SK-MEL-5 (cell line): ENCODE measurements at regions not wholly inside any gene's neighbourhood (a gene's known extent, or its start where the extent isn't known, plus 50 kb on each side); places are given as distances from the start of the nearest gene placed in this dataset.

Source experiments
- DNase-seq: peaks from one replicate; pipeline ENCODE4 v3.0.0-alpha.2; 2016; ENCODE audit warnings: low read depth, low spot score
- in situ Hi-C: cut with HindIII; loops from 2 replicates; pipeline ENCODE4 v1.10.0; 2016; ENCODE audit warnings: low sequenced_read_pairs, high pct_unique_total_duplicates, low pct_unique_long_range_greater_than_20kb

DNA sequence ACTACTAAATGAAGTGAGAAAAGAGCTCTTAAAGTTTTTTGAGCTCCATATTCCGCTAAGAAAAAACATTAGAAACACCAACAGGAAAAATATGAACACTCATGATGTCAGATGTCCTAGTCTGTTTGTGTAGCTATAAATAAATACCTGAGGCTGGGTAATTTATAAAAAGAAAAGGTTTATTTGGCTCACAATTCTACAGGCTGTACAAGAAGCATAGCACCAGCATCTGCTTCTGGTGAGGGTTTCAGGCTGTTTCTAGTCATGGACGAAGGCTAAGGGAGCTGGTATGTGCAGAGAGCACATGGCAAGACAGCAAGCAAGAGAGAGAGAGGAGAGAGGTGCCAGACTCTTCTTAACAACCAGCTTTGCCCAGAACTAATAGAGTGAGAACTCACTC, 186.2 kb downstream of the PLK2 start:
- in situ Hi-C loops = no loop called here
- no peak for DNase-seq

GRCh38 chr5:58268268-58268667, 191.6 kb downstream of the PLK2 start:
- no peak for DNase-seq
- in situ Hi-C loops = no loop called here

GRCh38 chr5:58266402-58266801, 193.5 kb downstream of the PLK2 start:
- in situ Hi-C loops = no loop called here
- no peak for DNase-seq

DNA sequence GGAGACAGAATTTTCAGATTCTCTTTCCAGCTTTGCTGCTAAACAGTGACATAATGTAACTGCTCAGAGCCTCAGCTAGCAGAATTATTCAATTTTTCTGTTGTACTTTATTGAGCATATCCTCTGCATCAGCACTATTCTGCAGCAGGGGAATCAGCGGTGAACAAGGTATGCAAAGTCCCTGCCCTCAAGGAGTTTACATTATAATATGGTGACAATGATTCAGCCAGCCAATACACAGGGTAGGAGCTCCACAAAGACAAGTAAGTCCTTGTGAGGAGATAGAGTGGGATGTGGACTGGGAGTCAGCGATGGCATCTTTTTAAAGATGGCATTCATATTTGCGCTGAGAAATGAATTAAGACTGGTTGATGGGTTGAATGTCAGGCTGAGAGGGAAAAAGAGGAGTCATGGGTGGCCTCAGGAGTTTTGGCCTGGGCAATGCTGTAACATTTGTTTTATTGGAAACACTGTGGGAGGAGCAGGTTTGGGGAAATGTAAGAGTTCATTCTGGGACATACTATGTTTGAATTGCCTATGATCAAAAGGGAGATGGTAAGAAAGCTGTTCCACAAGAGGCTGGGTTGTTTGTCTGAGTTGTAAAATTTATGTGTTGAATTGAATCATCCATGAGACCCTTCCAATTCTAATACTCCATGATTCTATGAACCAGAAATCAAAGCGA, 194.5 kb downstream of the PLK2 start:
- in situ Hi-C loops = no loop called here
- no peak for DNase-seq

GRCh38 chr5:58264276-58264675, 195.6 kb downstream of the PLK2 start:
- in situ Hi-C loops = no loop called here
- DNase-seq = no peak

- DNase-seq = no peak
- in situ Hi-C loops = no loop called here
Observed at GRCh38 chr5:58263296-58263695, 196.6 kb downstream of the PLK2 start.

DNA sequence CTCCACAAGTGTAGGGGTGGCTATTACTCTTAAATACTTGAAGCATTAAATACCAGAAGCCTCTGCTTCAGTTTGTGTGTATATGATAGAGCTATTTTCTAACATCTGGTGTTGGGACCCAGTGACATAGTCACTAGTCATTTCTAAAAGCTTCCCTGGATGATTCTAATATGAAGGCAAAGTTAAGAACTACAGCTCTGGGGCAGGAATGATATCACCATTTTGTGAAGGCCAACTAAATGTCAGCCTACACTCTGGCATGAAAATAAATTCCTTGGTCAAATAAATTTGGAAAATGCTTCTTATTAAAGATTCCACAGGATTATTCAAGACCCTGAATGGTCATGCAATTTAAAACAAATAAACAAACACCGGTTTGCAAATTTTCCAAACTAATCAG, 197.7 kb downstream of the PLK2 start:
- in situ Hi-C loops = no loop called here

GRCh38 chr5:58261605-58262004, 198.3 kb downstream of the PLK2 start:
- in situ Hi-C loops = no loop called here
- no peak for DNase-seq

More for the DNA sequence above, 197.7 kb downstream of the PLK2 start:
- DNase-seq = no peak

- no peak for DNase-seq
- in situ Hi-C loops = no loop called here
Observed at GRCh38 chr5:58260243-58260642, 199.6 kb downstream of the PLK2 start.

DNA sequence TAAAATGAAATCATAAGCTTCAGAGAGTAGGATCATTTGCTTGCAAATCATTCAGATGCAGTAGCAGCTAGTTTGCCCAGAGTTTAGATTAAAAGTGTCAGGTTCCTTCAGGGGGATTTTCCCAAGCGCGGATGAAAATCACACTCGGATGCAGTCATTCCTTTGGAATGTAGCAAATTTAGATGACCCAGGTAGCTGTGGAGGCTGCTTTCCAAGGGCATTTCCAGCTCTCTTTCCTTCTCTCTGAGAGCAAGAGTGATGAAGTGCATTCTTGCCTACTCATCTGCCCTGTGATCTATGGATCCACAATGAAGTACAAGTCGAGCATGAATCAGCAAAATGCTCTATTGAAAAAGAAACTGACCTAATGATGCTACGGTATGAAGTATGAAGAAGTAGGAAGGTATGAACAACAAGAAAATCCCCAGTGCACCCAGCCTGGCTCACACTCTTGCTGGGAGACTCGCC, 200.2 kb downstream of the PLK2 start:
- DNase-seq = no peak
- in situ Hi-C loops = no loop called here

DNA sequence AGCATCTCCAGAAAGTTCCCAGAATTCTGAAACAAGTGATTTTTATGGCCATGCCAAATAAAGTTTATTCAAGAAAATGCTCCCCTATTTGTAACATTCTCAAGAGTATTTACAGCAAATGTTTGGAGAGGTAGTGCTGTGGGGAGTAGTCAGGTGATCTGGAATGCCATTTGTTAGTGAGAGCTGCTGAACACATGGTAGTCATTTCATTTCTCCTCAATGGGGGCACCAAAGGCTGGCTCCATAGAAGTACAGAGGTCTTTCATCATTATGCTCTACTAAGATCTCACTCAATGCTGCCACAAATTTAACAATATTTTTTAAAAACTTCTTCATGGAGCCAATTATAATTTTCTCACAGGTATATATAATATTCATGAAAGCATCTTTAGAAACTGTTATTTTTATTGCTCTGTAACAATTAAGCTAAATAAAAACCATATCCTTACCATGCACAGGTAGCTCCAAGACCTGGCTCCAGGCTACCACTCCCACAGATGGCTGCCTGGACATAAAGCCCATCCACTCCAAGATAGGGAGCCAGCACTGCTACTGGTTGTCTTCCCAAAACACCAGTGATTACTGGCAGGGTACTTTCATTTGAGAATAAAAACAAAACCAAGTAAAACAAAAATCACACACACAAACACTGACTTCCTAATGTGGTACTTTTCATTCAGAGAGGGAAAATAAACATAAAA, 200.8 kb downstream of the PLK2 start:
- in situ Hi-C loops = no loop called here
- no peak for DNase-seq

GRCh38 chr5:58255970-58256369, 203.9 kb downstream of the PLK2 start:
- in situ Hi-C loops = no loop called here
- DNase-seq = no peak

DNA sequence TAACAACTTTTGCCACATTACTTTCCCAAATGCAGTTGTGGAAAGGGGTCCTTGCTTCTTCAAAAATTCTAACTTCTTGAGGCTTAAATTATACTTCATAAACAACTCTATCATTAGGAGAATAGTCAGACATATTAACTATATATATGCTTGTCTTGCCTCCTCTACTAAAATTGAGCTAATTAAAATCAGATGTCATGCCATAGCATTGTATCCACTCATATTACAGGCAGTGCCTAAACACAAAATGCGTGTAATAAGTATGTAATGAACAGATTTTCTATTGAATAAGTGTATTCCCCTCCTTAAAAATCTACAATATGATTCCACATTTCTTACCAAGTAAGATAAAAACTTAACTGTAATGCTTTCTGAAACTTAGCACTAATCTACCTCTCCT, 204.5 kb downstream of the PLK2 start:
- no peak for DNase-seq
- in situ Hi-C loops = no loop called here

- in situ Hi-C loops = no loop called here
- DNase-seq = no peak
Observed at GRCh38 chr5:58248221-58248620, 211.7 kb downstream of the PLK2 start.

GRCh38 chr5:58246461-58246944, 213.4 kb downstream of the PLK2 start:
- in situ Hi-C loops = no loop called here
- DNase-seq = no peak

DNA sequence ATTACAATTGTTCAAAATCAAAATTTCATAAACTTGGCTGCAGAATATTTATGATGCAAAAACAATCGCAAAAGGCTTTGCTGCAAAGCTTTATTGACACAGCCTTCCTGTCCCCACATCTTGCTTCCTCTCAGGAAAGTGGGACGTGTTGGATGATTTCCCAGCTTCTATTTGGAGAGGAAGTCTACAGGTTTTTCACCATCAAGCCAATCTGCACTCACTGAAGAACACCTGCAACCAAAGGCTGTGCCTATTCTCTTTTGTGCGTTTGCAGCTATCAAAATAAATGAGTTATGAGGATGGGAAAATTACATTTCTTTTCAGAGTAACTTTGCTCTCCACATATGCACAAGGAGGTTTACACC, 214.4 kb downstream of the PLK2 start:
- DNase-seq = no peak
- in situ Hi-C loops = no loop called here

GRCh38 chr5:58244819-58245475, 214.9 kb downstream of the PLK2 start:
- in situ Hi-C loops = no loop called here

GRCh38 chr5:58241389-58241788, 218.5 kb downstream of the PLK2 start:
- DNase-seq = no peak

More at GRCh38 chr5:58244819-58245475, 214.9 kb downstream of the PLK2 start:
- DNase-seq = no peak

GRCh38 chr5:58240322-58240721, 219.6 kb downstream of the PLK2 start:
- DNase-seq = no peak
- in situ Hi-C loops = no loop called here

More at GRCh38 chr5:58241389-58241788, 218.5 kb downstream of the PLK2 start:
- in situ Hi-C loops = no loop called here
